ENCODE measurements at regions not wholly inside any gene's neighbourhood (a gene's known extent, or its start where the extent isn't known, plus 50 kb on each side); places are given as distances from the start of the nearest gene placed in this dataset.

- intact Hi-C loops (cut with DNase I): no loop called here
- Histone ChIP-seq H3K4me1 (no peaks in the 10 kb centered on the region), H3K27ac (no peak overlapping the region), H3K36me3 (no peaks in the 10 kb centered on the region), H3K9me3 (no peaks in the 10 kb centered on the region), H3K4me3 (no peak overlapping the region), H3K9ac (ENCODE audit: low read depth in 2 of 2, low read length in 2 of 2) (no peak overlapping the region), H3K27me3 (no peaks in the 10 kb centered on the region)
- DNase-seq: no peak
- no peak for TF ChIP-seq CTCF (IDR thresholded peaks at IDR 0.05)
Observed at GRCh38 chr2:12363138-12363537, 353.6 kb upstream of the TRIB2 start.

- intact Hi-C loops (cut with DNase I): no loop called here
- TF ChIP-seq CTCF (IDR thresholded peaks at IDR 0.05): no peak
- Histone ChIP-seq H3K4me3 (no peak overlapping the region), H3K9me3 (no peaks in the 10 kb centered on the region), H3K27ac (no peak overlapping the region), H3K4me1 (no peaks in the 10 kb centered on the region), H3K9ac (ENCODE audit: low read depth in 2 of 2, low read length in 2 of 2) (no peak overlapping the region), H3K36me3 (no peaks in the 10 kb centered on the region), H3K27me3 (no peaks in the 10 kb centered on the region)
- no peak for DNase-seq
Observed at GRCh38 chr2:12363569-12363968, 353.2 kb upstream of the TRIB2 start.

GRCh38 chr2:12369566-12369965 is 347.2 kb upstream of the TRIB2 start:
- H3K9me3 ChIP-seq: no peaks in the 10 kb centered on the region
- no peaks in the 10 kb centered on the region for H3K36me3 ChIP-seq
- no peak overlapping the region for H3K27ac ChIP-seq
- H3K27me3 ChIP-seq: no peaks in the 10 kb centered on the region
- H3K9ac ChIP-seq (ENCODE audit: low read depth in 2 of 2, low read length in 2 of 2): no peak overlapping the region
- DNase-seq: no peak
- H3K4me1 ChIP-seq: no peaks in the 10 kb centered on the region
- TF ChIP-seq CTCF (IDR thresholded peaks at IDR 0.05): no peak
- intact Hi-C loops (cut with DNase I): no loop called here
- H3K4me3 ChIP-seq: no peak overlapping the region

GRCh38 chr2:12376025-12376424 is 340.7 kb upstream of the TRIB2 start:
- intact Hi-C loops (cut with DNase I): no loop called here
- H3K4me3 ChIP-seq: no peak overlapping the region
- no peak overlapping the region for H3K9ac ChIP-seq (ENCODE audit: low read depth in 2 of 2, low read length in 2 of 2)
- no peaks in the 10 kb centered on the region for H3K4me1 ChIP-seq
- H3K27me3 ChIP-seq: no peaks in the 10 kb centered on the region
- no peak overlapping the region for H3K27ac ChIP-seq
- no peaks in the 10 kb centered on the region for H3K9me3 ChIP-seq
- DNase-seq: no peak
- no peak for TF ChIP-seq CTCF (IDR thresholded peaks at IDR 0.05)
- no peaks in the 10 kb centered on the region for H3K36me3 ChIP-seq

- H3K27ac ChIP-seq: no peak overlapping the region
- DNase-seq: no peak
Observed at GRCh38 chr2:12379143-12379542, 337.6 kb upstream of the TRIB2 start.

More at GRCh38 chr2:12379143-12379542, 337.6 kb upstream of the TRIB2 start:
- Histone ChIP-seq H3K9me3 (no peaks in the 10 kb centered on the region), H3K9ac (ENCODE audit: low read depth in 2 of 2, low read length in 2 of 2) (no peak overlapping the region), H3K36me3 (no peaks in the 10 kb centered on the region), H3K4me3 (no peak overlapping the region), H3K27me3 (no peaks in the 10 kb centered on the region), H3K4me1 (no peaks in the 10 kb centered on the region)
- no peak for TF ChIP-seq CTCF (IDR thresholded peaks at IDR 0.05)
- intact Hi-C loops (cut with DNase I): no loop called here

Data from colonic mucosa (tissue), 4 donors.